ENCODE measurements at regions not wholly inside any gene's neighbourhood (a gene's known extent, or its start where the extent isn't known, plus 50 kb on each side); places are given as distances from the start of the nearest gene placed in this dataset.

DNA sequence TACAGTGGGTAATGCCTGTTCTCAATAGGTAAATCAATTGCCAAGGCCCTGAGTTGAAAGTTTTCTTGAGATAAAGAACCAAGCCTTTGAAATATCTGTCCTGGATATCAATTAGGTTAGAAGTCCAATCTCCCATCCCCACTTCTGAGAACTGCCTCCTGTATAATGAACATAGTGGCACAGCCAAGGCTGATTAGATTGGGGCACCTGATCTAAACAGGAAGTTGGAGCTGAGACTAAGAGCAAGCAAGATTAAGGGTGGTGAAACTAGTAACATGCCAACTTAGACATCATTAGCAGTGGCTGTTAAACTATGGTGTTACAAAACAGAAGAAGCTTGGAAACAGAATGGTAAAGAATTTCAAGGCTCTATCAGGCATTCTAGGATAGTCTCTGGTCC lies 137.7 kb upstream of the TMEM108 start:
- TF ChIP-seq, protein P1, sequence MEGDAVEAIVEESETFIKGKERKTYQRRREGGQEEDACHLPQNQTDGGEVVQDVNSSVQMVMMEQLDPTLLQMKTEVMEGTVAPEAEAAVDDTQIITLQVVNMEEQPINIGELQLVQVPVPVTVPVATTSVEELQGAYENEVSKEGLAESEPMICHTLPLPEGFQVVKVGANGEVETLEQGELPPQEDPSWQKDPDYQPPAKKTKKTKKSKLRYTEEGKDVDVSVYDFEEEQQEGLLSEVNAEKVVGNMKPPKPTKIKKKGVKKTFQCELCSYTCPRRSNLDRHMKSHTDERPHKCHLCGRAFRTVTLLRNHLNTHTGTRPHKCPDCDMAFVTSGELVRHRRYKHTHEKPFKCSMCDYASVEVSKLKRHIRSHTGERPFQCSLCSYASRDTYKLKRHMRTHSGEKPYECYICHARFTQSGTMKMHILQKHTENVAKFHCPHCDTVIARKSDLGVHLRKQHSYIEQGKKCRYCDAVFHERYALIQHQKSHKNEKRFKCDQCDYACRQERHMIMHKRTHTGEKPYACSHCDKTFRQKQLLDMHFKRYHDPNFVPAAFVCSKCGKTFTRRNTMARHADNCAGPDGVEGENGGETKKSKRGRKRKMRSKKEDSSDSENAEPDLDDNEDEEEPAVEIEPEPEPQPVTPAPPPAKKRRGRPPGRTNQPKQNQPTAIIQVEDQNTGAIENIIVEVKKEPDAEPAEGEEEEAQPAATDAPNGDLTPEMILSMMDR (conservative IDR thresholded peaks at IDR 0.05): no peak
- TF ChIP-seq ZFX (IDR thresholded peaks at IDR 0.05): no peak
